ENCODE measurements at regions not wholly inside any gene's neighbourhood (a gene's known extent, or its start where the extent isn't known, plus 50 kb on each side); places are given as distances from the start of the nearest gene placed in this dataset.
A peak's percentile ranks its signal among the peaks of the same experiment; 100 is the strongest.

- DNase-seq (ENCODE audit: low spot score in 2 of 2) = no peak
- Histone ChIP-seq H3K27me3 (no peaks in the 10 kb centered on the region), H3K27ac (no peak overlapping the region), H3K4me3 (no peak overlapping the region), H3K4me1 (no peaks in the 10 kb centered on the region), H3K9me3 (no peaks in the 10 kb centered on the region), H3K36me3 (no peaks in the 10 kb centered on the region)
- intact Hi-C loops (cut with DNase I; ENCODE audit: low total_unique reads) = no loop called here
- TF ChIP-seq POLR2A (IDR thresholded peaks at IDR 0.05) (no peak), POLR2AphosphoS5 (IDR thresholded peaks at IDR 0.05) (no peak)
Observed at GRCh38 chr5:112112346-112112745, 306.7 kb downstream of the EPB41L4A start.

- no peak for TF ChIP-seq POLR2A (IDR thresholded peaks at IDR 0.05)
- no peak for TF ChIP-seq CTCF (IDR thresholded peaks at IDR 0.05)
- no peak for TF ChIP-seq POLR2AphosphoS5 (IDR thresholded peaks at IDR 0.05)
- intact Hi-C loops (cut with DNase I; ENCODE audit: low total_unique reads) = no loop called here
- peak in 1 of 2 donors; percentile 54 for DNase-seq (ENCODE audit: low spot score in 2 of 2)
- no peaks in the 10 kb centered on the region for H3K4me1 ChIP-seq
- H3K27ac ChIP-seq = no peak overlapping the region
- H3K4me3 ChIP-seq = no peak overlapping the region
- no peaks in the 10 kb centered on the region for H3K36me3 ChIP-seq
- no peaks in the 10 kb centered on the region for H3K9me3 ChIP-seq
- H3K27me3 ChIP-seq = no peaks in the 10 kb centered on the region
Observed at GRCh38 chr5:112109331-112110007, 309.6 kb downstream of the EPB41L4A start.

- no peak for DNase-seq (ENCODE audit: low spot score in 2 of 2)
- H3K27ac ChIP-seq = no peak overlapping the region
- H3K4me3 ChIP-seq = no peak overlapping the region
- TF ChIP-seq POLR2A (IDR thresholded peaks at IDR 0.05) (no peak), CTCF (IDR thresholded peaks at IDR 0.05) (no peak), POLR2AphosphoS5 (IDR thresholded peaks at IDR 0.05) (no peak)
- no peaks in the 10 kb centered on the region for H3K9me3 ChIP-seq
- no peaks in the 10 kb centered on the region for H3K36me3 ChIP-seq
- intact Hi-C loops (cut with DNase I; ENCODE audit: low total_unique reads) = no loop called here
- no peaks in the 10 kb centered on the region for H3K27me3 ChIP-seq
- H3K4me1 ChIP-seq = no peaks in the 10 kb centered on the region
Observed at GRCh38 chr5:112106878-112107277, 312.2 kb downstream of the EPB41L4A start.

- Histone ChIP-seq H3K4me3 (no peak overlapping the region), H3K27me3 (no peaks in the 10 kb centered on the region), H3K4me1 (no peaks in the 10 kb centered on the region), H3K36me3 (no peaks in the 10 kb centered on the region), H3K9me3 (no peaks in the 10 kb centered on the region), H3K27ac (no peak overlapping the region)
- DNase-seq (ENCODE audit: low spot score in 2 of 2) = no peak
- intact Hi-C loops (cut with DNase I; ENCODE audit: low total_unique reads) = no loop called here
- no peak for TF ChIP-seq CTCF (IDR thresholded peaks at IDR 0.05)
- TF ChIP-seq POLR2A (IDR thresholded peaks at IDR 0.05) = no peak
- TF ChIP-seq POLR2AphosphoS5 (IDR thresholded peaks at IDR 0.05) = no peak
Observed at GRCh38 chr5:112097768-112098167, 321.3 kb downstream of the EPB41L4A start.

- DNase-seq (ENCODE audit: low spot score in 2 of 2) = no peak
- H3K27me3 ChIP-seq = no peaks in the 10 kb centered on the region
- H3K9me3 ChIP-seq = peaks cover 0 to under 1% of the 10 kb centered on the region in 2 donors
- intact Hi-C loops (cut with DNase I; ENCODE audit: low total_unique reads) = no loop called here
- H3K4me3 ChIP-seq = no peak overlapping the region
- no peaks in the 10 kb centered on the region for H3K4me1 ChIP-seq
- TF ChIP-seq POLR2A (IDR thresholded peaks at IDR 0.05) = no peak
- no peak overlapping the region for H3K27ac ChIP-seq
- H3K36me3 ChIP-seq = no peaks in the 10 kb centered on the region
Observed at GRCh38 chr5:112087222-112087621, 330.2 kb upstream of the NREP start.

GRCh38 chr5:112086740-112087139 is 329.7 kb upstream of the NREP start:
- Histone ChIP-seq H3K4me1 (no peaks in the 10 kb centered on the region), H3K27ac (no peak overlapping the region), H3K27me3 (no peaks in the 10 kb centered on the region), H3K9me3 (no peaks in the 10 kb centered on the region), H3K36me3 (no peaks in the 10 kb centered on the region), H3K4me3 (no peak overlapping the region)
- TF ChIP-seq POLR2AphosphoS5 (IDR thresholded peaks at IDR 0.05) (no peak), POLR2A (IDR thresholded peaks at IDR 0.05) (no peak), CTCF (IDR thresholded peaks at IDR 0.05) (no peak)
- intact Hi-C loops (cut with DNase I; ENCODE audit: low total_unique reads) = no loop called here
- no peak for DNase-seq (ENCODE audit: low spot score in 2 of 2)
